SU-DHL-6 (cell line): ENCODE measurements at regions not wholly inside any gene's neighbourhood (a gene's known extent, or its start where the extent isn't known, plus 50 kb on each side); places are given as distances from the start of the nearest gene placed in this dataset.

Experiments used
- EZH2phosphoT487 ChIP-seq: fragments of 200-600 bp; sonication (generic), shearing (Covaris generic); conservative IDR thresholded peaks from 2 replicates; pipeline ENCODE4 v1.6.1; 2018; ENCODE audit warnings: mild to moderate bottlenecking, antibody characterized with exemption, low read length, moderate library complexity, mixed read lengths
- TF ChIP-seq, protein P1 (sequence below): fragments of 200-600 bp; sonication (generic); IDR thresholded peaks from one replicate; pipeline ENCODE4 v1.5.1; 2017; ENCODE audit warnings: antibody characterized with exemption, mild to moderate bottlenecking, low read length, moderate library complexity; ENCODE audit not compliant: insufficient read depth, poor library complexity, severe bottlenecking

DNA sequence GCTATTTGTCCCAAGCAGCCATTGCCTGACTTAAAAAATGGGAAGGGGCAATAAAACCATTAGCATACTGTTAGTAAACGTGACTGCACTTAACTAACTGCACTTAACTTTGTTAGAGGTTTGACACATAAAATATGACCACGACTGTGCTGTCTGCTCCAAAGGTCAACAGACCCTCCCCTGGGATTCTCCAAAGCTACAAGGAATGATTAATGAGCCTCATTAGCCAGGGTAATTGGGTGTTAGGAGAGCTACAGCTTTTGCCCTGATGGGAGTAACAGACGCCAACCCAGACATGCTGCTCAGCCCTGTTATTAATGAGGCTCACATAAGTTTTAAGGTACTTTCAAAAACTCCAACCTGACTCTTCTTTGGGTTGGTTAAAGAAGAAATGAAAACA, 129.4 kb upstream of the PLPP4 start:
- TF ChIP-seq, protein P1, sequence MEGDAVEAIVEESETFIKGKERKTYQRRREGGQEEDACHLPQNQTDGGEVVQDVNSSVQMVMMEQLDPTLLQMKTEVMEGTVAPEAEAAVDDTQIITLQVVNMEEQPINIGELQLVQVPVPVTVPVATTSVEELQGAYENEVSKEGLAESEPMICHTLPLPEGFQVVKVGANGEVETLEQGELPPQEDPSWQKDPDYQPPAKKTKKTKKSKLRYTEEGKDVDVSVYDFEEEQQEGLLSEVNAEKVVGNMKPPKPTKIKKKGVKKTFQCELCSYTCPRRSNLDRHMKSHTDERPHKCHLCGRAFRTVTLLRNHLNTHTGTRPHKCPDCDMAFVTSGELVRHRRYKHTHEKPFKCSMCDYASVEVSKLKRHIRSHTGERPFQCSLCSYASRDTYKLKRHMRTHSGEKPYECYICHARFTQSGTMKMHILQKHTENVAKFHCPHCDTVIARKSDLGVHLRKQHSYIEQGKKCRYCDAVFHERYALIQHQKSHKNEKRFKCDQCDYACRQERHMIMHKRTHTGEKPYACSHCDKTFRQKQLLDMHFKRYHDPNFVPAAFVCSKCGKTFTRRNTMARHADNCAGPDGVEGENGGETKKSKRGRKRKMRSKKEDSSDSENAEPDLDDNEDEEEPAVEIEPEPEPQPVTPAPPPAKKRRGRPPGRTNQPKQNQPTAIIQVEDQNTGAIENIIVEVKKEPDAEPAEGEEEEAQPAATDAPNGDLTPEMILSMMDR: no peak
- TF ChIP-seq EZH2phosphoT487: no peak
